ENCODE measurements at regions not wholly inside any gene's neighbourhood (a gene's known extent, or its start where the extent isn't known, plus 50 kb on each side); places are given as distances from the start of the nearest gene placed in this dataset.

DNA sequence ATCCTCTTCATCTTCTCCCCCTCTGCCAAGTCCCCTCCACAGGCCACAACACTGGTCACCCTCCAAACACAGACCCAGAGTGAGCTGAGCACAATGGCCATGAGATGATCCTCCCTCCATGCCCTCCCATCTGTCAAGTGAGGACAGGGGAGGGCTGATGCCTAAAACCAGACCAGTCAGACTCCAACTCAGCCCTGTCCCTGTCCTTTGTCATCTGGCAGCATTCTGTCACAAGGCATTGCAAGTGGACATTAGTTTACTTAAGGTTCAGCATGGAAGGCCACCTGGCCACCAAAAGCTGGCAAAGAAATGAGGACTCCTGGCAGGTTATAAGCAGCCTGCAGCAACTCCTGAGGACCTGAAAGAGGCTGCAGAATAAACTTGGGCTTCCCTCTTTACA lies 136.2 kb upstream of the SLC30A5 start:
- no peak for DNase-seq

DNA sequence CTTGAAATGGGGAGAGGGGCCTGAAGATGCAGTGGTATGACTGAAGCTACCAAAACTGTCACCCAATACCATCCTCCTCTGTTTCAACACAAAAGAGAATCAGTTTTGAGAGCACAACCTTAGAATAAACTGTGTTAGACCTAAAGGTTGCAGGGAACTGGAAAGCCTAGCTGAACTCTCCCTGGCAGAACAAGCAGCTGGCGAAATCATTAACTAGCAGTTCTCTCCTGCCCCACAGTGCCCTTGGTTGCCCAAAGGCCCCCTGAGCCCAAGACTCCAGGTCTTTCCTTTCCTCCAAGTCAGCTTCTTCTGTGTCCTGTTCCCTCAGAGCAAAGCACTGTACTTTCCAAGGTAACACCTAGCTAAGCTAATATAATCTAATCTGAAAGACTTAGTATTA lies 135.4 kb upstream of the SLC30A5 start:
- no peak for DNase-seq

DNA sequence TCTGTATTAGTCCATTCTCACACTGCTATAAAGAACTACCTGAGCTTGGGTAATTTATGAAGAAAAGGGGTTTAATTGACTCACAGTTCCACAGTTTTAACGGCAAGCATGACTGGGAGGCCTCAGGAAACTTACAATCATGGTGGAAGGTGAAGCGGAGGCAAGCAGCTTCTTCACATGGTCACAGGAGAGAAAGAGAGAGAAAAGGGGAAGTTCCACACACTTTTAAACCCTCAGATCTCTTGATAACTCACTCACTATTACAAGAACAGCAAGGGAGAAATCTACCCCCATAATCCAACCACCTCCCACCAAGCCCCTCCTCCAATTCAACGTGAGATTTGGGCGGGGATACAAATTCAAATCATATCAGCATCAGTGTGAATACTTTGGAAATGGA lies 133.4 kb upstream of the SLC30A5 start:
- DNase-seq = no peak

DNA sequence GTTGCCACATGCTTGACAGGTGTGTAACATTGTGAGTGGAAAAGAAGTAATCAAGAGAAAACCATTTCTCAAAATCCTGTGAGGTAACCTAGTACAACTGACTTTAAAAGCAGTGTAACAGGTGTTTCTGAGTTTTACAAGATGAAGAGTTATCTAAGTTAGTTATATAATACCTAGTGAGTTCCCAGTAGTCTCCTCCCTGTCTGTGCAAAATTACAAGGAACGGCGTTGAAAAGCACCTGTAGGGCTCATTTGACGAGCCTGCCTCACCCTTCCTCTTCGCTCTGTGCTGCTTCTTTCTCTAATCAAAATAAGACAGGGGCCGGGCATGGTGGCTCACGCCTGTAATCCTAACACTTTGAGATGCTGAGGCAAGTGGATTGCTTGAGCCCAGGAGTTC lies 132.9 kb upstream of the SLC30A5 start:
- DNase-seq = no peak

GRCh38 chr5:68961762-68962161 lies 132.1 kb upstream of the SLC30A5 start:
- DNase-seq = no peak

- no peak for DNase-seq
Observed at GRCh38 chr5:68962757-68963484, 130.9 kb upstream of the SLC30A5 start.

DNA sequence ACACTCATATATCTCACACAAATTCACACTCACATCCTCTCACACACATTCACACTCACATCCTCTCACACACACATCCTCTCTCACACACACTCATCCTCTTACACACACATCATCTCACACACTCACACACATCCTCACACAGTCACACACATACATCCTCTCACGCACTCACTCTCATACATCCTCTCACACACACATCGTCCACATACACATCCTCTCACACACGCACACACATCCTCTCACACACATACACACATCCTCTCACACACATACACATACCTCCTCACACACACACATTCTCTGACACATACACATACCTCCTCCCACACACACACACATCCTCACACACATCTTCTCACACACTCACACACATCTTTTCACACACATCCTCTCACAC lies 129.1 kb upstream of the SLC30A5 start:
- no peak for DNase-seq

DNA sequence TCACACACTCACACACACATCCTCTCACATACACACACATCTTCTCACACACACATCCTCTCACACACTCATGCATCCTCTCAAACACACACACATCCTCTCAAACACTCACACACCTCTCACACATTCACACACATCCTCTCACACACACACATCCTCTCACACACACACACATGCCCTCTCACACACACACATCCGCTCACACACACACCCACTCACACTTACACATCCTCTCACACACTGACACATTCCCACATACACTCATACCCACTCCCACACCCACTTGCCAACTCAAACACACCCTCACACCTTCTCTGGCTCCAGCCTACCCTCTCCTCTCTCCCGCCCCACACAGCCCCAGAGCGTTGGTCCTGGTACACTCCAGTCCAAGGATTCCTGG lies 127.9 kb upstream of the SLC30A5 start:
- no peak for DNase-seq

- DNase-seq = no peak
Observed at GRCh38 chr5:68966596-68966995, 127.2 kb upstream of the SLC30A5 start.

DNA sequence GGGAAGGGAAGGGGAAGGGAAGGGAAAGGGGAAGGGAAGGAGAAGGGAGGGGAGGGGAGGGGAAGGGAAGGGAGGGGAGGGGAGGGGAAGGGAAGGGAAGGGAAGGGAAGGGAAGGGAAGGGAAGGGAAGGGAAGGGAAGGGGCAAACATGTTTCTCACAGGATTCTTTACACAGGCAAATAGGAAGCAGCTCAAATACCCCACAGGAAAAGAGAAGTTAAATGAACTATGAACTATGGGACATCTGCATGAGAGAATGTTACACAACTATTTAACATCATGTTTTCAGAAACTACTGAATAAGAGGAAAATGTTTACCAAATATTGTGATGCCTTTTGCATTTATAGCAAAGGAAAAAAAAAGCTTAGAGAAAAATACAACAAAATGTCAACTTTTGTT lies 125.4 kb upstream of the SLC30A5 start:
- DNase-seq = no peak

DNA sequence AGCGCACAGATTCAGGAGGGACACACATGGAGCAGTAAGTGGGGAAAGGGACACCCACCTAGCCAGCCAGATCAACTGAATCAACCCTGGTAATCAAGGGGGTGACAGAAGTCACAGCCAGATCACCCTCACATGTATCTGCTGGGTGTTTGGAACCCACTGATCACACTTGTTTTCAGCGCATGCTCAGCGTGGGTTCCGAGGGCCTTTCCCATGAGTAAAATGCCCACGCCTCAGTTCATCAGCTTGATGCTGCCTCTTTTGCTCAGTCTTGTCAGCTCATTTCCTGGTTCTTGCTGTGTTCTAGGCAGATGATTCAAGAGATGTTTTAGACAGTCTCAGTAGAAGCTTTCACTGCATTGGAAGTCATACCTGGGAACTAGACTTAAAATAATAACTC lies 123.2 kb upstream of the SLC30A5 start:
- no peak for DNase-seq

- no peak for DNase-seq
Observed at GRCh38 chr5:68973696-68974095, 120.1 kb upstream of the SLC30A5 start.

DNA sequence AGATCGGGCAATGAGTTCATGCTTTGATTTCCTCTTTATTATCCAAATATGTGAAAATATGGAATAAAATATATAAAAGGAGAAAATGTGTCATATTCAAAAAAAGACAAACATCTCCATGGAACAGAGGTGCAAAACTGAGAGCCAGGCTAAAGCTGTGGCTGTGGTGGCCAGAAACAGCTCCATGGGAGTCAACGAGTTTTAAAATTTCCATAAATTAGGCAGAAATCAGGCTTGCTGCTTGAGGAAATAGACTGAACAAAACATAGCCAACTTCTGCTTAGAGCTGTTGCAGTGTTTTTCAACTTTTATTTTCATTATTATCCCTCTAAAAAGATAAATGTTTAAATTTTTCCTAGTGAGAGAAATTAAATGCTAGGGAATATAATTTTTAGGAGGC lies 110.8 kb upstream of the SLC30A5 start:
- DNase-seq = no peak

DNA sequence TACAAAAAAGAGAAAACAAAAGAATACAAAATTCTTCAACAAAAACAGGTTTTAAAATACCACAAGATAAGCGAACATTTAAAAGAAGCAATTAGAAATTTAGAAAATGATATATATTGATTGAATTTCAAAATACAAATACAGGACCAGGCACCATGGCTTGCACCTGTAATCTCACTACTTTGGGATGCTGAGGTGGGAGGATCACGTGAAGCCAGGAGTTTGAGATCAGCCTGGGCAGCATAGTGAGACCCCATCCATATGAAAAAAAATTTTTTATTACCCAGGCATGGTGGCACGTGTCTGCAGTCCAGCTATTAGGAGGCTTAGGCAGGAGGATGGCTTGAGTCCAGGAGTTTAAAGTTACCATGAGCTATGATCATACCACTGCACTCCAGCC lies 109.9 kb upstream of the SLC30A5 start:
- DNase-seq = no peak

DNA sequence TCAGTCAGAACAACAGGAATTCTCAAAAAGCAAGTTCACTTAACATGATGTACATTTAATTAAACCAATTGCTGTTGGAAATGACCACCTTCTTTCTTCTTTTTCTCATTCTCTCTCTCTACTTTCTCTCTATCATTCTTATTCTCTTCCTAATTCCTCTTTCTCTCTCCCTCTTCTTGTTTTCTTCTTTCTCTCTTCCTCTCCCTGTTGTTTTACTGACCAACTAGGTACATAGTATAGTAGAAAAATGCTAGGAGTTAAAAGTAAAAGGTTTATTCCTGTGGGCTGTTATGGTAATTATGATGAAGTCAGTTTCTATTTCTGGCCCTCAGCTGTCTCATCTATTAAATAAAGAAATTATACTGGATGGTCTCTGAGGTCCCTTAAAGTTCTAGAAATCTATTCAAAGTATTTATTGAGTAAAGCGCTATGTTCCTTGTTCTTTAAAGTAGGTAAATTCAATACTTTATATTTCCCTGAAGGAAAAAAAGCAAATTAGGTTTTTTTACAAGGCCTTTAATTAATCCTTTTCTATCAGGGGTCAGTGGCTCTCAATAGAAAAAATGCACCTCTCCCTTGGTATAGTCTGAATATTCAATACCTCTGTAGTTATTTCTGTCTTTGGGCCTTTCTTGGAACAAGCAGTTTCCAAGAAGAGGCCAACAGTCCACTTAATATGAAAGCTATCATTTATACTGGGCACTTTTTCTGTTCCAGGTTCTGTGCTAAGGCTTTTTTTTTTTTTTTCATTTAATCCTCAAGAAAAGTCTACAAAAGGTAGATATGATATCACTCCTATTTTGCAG lies 102.3 kb upstream of the SLC30A5 start:
- no peak for DNase-seq

DNA sequence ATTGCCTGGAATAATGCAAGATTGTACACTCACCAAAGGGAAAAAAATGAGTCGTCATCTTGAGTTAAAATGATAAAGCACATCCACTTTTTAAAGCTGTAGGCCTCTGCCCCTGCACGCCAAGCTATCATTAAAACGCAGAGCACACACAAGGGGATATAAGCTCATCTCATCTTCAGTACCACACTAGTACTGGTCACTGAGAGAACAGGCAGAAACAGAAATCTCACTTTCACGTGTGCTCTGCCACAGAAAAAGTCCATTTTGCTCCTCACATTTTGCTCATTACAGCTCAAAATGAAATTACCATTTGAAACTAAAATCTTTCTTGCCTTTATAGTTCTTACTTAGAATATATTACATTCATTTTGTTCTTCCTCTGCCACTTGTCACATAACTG lies 99.2 kb upstream of the SLC30A5 start:
- no peak for DNase-seq

GRCh38 chr5:68995845-68996545 lies 97.8 kb upstream of the SLC30A5 start:
- no peak for DNase-seq

- DNase-seq = no peak
Observed at GRCh38 chr5:68999181-68999580, 94.6 kb upstream of the SLC30A5 start.

- DNase-seq = no peak
Observed at GRCh38 chr5:69000216-69000919, 93.4 kb upstream of the SLC30A5 start.

GRCh38 chr5:69000949-69001348 lies 92.9 kb upstream of the SLC30A5 start:
- DNase-seq = no peak

DNA sequence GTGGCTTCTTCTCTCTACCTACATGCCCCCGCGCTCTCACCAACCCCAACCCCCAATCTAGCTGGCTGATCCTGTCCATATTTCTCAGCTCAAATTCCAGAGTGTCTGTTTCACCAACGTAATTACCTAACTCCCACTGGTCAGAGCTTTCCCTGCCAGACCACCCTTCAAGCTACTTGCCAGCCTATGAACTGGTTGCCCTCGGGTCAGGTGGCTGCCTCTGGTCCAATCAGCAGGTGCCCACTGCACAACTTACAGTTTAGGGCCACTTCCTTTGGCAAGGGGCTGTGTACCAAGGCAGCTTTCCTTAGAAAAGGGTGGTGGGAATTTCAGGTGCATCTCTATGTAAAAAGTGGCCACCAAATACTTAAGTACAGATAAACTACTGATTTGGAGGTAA lies 92.2 kb upstream of the SLC30A5 start:
- DNase-seq = no peak

- no peak for DNase-seq
Observed at GRCh38 chr5:69004127-69004526, 89.7 kb upstream of the SLC30A5 start.

GRCh38 chr5:69004676-69005075 lies 89.1 kb upstream of the SLC30A5 start:
- no peak for DNase-seq

Measured in activated CD4-positive, CD25-positive, alpha-beta regulatory T cell treated with anti-CD3 and anti-CD28 coated beads, Interleukin-2, amount 50 U/mL, for 72 hours (primary cell).